HG03135 (cell line): ENCODE measurements at regions not wholly inside any gene's neighbourhood (a gene's known extent, or its start where the extent isn't known, plus 50 kb on each side); places are given as distances from the start of the nearest gene placed in this dataset.
"Not testable (repeated sequence)": the region's sequence is repeated elsewhere in the genome, so short reads cannot be mapped to it uniquely, and the experiment has no call there.

ENCODE experiments used
- ATAC-seq: cut with Tn5 transposase; IDR thresholded peaks from one replicate; pipeline ENCODE4 v1.9.1; 2021; ENCODE audit warnings: mild to moderate bottlenecking, moderate library complexity; ENCODE audit not compliant: unreplicated experiment

DNA sequence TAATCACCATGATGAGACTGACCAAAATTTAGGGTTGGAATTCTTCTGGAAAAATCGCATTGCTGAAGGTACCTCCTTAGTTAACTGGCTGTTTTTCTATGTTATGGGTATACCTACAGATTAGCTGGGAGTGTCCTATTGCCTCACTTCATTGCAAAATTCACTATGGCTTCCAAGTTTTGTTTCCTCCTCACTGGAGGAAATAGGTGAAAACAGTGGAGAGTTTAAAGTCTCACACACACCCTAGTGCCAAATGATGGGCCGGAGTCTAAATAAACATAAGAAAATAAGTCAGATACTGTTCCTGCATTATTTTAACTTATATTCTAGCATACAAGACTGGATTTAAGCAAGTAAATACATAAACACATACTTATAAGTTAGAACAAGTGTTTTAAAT is 98.2 kb downstream of the AHR start:
- no peak for ATAC-seq

DNA sequence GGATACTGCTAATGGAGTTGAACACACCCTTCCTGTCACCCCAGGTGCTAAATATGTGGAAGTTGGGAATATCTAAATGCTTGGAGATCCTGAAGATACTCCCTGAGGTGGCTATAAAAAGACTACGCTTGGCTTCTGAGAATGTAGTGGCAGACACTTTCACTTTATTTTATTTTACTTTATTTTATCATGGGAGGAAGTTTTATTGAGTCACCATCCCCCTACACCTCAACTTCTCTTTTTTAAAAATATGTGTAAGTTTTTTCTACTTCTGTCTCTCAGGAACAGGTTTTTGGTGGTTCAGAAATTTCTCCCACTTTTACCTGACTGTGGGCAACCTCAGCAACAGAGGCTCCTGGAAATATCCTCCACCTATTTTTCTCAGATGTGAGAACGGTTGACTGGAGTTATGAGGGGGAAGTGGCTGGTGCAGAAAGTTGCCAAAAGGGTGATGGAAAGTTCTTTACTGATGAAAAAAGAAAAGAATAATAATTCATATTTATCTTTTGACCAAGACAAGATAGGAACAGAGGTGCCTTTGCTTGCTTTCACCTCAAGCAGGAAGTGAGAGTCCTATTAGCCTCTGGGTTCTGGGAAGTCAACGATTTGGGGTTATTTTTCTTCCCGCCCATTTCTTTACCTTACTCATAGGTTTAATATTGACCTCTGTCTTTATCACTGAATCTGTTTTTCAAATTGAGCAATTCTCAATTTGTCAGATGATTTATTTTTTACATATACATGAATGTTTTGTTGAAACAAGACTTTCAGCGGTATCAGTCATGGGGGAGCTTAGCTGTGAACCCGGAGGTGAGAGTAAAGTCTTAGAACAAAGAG is 103.6 kb downstream of the AHR start:
- ATAC-seq, result peak; percentile 64

DNA sequence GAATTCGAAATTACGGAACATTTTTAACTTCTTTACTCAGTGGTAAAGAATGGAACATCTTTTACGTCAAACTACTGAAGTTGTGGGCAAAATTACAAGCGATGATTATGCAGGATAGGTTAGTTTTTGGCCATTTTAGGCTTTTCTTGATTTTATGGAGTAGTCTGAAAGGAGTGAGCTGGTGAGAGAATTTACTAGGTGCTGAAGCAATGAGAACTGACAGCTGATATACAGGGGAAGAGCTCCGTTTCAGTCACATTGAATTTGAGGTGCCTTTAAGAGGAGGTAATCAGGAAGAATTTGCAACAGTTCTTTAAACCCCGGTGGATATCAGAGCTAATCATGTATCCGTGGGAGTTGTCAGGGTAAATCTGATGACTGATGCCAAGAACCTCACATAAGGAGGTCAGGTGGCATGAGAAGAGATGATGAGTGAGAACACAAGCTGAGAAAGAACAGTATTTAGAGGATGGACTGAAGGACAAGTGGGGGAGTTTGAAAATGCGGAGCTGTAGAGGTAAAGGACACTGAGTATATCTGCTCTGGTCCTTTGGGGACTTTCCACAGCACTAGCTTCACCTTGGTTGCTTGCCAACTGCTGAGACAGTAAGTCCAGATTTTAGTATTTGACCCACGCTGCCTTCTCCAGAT is 104.3 kb downstream of the AHR start:
- ATAC-seq, result peak; percentile 70

DNA sequence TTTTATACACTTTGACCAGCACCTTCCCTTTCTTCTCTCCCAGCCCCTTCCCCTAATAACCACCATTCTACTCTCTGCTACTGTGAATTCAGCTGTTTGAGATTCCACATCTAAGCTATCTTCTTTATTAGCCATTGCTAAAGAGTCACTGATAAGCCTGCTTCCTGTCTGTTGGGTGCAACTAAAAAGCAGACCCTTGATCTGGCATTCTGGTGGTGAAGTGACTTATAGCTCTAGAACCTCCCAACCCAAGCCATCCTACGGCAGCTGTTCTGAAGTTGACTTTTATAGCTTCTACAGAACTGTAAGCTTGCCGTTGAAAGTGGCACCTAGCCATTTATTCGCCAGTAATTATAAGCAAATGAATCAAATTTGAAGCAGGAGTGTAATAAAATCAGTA is 105.6 kb downstream of the AHR start:
- no peak for ATAC-seq

DNA sequence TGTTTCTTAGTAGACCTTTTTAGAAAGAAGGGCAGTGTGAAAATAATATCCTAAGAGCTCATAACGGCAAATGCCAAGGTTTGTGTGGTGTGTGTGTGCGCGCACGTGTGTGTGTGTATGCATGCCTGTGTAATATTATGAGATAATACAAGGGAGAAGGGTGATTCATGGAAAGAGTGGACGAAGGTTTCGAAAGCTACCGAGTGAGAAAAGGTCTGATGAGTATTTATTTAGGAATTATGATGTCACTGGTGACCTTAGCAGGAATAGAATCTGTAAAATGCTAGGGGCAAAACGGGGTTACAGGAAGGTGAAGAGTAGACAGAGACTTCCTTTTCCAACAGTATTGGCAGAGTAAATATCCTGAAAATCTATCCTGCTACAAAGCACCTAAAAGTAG is 107.3 kb downstream of the AHR start:
- ATAC-seq, result no peak

DNA sequence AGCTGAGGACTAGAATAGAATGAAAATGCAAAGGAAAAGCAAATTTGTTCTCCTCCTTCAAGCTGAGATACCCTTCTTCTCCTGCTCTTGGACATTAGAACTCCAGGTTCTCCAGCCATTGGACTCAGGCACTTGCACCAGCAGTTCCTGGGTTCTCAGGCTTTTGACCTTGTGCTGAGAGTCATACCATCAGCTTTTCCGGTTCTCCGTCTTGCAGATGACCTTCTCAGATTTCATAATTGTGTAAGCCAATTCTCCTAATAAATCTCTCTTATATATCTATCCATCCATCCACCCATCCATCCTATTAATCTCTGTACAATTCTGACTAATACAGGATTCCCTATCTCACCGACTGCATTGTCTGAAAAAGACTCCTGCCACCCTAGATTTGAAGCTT is 108.3 kb downstream of the AHR start:
- no peak for ATAC-seq

DNA sequence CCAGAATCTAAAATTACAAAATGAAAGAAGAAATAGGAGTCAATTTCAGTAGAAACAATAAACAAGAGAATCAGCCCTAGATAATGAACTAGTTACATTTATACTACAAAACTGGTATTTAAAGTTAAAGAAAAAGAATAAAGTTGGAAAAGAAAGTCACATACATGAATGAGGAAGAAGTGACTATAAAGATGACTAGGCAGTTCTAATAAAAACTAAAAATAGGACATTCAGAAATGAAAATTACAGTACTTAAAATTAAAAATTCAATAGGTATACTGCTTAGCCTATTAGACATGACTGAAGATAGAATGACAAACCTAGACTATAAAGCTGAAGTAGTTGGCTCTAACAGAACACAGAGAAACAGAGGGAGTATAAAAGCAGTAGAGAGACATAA is 108.8 kb downstream of the AHR start:
- ATAC-seq, result no peak

DNA sequence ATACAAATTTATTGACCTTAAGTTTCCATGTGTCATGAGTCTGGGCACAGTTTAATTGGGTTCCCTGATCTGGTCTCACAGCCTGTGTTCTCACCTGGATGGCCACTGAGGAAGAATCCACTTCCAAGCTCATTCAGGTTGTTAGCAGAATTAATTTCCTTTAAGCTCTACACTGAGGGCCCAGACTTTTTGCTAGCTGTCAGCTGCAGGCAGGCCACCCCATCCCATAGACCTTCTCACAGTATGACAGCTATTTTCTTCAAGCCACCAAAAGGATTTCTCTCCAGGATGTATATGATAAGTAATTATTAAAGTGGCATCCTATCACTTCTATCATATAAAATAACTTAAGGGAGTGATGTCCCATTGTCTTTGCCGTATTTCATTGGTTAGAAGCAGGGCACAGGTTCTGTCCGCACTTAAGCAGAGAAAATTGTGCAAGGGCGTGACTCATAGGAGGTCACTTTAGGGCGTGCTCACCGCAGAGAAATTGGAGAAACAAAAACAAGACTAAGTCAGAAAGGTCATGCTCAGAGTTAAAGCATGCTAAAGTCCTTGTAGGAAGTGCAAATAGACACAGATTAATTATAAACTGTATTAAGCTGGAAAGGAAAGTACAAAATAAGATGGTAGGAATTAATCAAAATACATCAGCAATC is 109.9 kb downstream of the AHR start:
- ATAC-seq, result no peak

DNA sequence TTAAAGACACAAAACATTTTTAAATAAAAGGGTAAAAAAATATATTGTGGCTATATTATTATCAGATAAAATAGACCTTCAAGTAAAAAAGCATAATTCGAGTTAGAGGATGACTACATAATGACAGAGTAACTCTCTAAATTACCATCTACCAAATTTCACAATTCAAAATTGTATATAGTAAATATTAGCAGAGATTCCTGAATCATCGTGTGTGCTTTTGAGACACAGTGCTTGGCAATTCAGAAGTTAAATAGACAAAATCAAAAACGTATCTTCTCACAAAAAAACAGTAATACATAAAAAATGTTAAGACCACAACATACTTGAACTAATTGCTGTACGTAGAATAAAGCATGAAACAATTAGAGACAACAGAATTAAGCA is 110.4 kb downstream of the AHR start:
- no peak for ATAC-seq

DNA sequence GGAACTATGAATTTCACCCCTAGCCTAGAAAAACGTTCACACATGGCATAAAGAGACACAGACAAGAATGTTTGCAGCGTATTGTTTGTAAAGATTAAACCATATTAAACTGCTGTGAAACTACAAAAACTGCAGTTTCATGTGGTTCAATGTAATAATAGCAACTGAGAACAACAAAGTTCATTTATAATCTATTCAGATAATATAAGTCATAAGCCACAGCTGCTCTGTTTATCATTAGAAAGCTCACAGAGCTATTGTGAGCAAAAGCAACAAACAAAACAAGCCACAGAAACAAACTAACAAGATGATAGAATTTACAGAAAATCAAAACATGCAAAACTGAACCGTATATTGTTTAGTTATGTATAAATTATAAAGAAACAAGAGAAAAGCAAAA is 113.5 kb downstream of the AHR start:
- peak; percentile 88 for ATAC-seq

DNA sequence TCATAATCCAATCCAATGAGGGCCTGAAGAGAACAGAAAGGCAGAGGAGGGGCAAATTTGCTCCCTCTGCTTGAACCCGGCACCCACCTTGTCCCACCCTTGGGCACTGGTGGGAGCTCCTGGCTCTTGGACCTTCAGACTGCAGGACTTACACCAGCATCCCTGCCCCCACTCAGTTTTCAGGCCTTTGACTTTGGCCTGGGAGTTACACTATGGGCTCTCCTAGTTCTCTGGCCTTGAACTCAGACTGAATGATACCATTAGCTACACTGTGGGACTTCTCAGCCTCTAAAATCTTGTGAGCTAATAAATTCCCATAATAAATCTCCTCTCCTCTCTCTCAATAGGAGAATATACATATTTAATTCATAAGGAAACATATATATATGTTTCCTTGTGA is 114.4 kb downstream of the AHR start:
- ATAC-seq, result no peak

DNA sequence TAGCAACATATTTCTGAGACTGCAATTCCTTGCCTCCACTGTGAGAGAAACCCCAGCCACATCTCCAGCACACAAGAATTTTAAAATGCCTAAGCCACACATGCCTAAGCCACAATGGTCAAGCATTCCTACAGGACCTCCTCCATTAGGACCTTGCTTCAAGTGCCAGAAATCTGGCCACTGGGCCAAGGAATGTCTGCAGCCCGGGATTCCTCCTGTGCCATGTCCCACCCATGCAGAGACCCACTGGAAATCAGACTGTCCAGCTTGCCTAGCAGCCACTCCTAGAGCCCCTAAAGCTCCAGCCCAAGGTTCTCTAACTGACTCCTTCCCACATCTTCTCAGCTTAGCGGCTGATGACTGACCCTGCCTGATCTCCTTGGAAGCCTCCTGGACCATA is 117.5 kb downstream of the AHR start:
- no peak for ATAC-seq

DNA sequence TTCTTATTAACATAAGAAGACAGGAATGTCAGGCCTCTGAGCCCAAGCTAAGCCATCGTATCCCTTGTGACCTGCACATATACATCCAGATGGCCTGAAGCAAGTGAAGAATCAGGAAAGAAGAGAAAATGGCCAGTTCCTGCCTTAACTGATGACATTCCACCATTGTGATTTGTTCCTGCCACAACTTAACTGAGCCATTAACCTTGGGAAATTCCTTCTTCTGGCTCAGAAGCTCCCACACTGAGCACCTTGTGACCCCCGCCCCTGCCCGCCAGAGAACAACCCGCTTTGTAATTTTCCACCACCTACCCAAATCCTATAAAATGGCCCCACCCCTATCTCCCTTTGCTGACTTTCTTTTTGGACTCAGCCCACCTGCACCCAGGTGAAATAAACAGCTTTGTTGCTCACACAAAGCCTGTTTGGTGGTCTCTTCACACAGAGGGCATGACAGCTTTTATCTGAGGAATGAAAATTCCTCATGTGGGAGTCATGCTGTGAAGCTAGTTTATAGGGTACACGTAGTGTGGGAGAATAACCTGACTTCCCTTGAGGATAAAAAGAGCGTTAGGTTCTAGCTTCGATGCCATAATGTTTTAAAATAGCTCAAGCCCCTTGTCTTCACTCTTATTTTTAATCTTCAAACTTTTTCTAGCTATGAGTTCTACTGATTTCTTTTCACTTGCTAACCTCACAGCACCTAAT is 122.0 kb downstream of the AHR start:
- ATAC-seq, result not testable (repeated sequence)

DNA sequence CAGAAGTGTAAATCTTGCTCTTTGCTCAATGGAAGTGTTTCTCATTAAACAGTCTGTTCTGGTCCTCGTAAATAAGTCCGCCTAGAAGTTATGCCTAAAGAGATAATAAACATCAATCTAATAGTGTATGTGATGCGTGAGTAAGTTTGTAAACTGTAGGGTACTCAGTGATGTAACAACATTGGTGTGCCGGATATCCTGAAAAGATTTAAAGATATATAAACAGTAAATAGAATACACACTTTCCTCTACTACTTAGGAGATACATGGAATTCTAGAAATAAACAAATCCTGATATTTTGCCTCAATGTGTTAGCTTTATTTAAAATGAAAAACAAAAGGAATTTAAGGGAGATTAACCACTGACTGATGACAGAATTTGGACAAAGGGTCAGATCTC is 123.5 kb downstream of the AHR start:
- ATAC-seq, result no peak

DNA sequence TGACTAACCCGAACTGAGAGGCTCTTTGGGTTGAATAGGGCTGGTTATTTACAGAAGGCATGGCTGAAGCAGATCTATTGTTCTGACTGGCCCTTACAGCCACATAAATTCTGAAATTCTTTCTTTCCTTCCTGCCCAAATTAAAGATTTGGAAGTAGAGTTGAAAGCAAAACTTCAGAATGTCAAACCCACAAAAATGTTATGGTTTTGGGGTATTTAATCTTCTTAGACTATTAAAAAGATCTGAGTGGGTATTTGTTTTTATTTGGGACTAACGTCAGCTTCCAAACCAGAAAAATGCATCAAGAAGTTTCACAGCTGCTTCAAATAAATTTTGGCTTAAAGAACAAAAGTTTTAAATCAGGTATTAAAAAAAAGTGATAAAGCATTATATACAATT is 124.5 kb downstream of the AHR start:
- no peak for ATAC-seq

DNA sequence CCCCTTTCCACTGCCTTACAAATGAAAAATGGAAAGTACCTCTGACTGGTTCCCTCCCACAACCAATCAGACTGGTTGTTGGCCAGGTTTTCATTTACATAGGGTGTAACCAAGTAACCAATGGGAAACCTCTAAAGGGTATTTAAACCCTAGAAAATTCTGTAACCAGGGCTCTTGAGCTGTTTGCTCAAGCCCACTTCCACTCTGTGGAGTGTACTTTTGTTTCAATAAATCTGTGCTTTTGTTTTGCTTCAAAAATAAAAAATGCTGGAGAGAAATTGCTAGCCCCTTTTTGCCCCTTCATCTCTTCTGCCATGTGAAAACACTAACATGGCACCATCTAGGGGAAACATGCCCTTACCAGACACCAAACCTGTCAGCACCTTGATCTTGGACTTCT is 129.5 kb downstream of the AHR start:
- no peak for ATAC-seq

DNA sequence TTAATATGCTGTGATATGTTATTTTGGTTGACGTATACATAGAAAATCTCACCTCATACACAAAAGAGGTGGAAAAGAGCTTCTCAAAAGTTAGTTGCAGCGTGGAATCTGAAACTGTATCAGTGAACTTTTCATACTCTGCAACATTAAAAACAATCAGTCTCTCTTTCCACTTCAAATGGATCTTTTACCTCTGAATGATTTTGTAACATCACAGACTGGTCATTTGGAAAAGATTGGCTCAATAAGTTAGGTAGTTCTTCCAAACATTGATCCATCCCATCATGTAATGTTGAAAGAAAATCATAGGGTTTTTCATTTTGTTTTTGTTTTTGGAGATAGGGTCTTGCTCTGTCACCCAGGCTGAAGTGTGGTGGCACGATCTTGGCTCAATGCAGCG is 131.1 kb downstream of the AHR start:
- no peak for ATAC-seq

DNA sequence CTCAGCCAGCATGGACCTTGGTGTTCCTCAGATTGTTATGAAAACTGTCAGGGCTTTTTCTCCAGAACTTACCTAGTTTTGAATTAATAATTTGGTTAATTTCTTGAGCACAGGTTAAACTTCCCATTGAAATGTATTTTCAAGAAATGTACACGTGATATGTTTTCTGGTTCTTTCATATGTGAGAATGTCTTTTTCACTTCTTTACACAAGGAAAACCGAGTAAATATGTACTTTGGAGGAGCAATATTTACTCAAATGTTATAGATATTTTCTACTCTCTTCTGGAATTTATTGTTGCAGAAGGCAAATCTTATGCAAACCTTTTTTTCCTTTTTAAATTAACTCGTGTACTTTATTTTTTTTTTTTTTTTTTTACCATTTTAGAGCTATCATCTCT is 134.3 kb downstream of the AHR start:
- ATAC-seq, result no peak

DNA sequence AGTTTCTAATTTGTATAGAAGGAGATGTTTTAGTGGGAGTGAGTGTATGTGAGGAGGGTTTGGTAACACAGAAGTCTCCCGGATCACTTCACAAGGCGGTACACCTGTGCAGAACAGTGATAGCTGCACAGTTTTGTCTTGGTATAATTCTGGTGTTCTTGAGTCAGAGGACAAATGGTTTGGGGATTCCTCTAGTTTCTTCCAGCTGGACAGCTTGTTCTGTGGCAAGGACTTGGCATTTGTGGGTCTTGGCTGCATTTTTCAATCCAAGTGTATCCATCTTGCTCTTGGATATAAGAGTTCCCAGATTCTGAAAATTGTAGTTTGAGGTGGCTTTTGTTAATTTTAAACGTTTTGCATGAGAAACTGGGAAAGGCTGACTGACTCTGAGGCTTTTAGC is 135.7 kb downstream of the AHR start:
- ATAC-seq, result no peak

DNA sequence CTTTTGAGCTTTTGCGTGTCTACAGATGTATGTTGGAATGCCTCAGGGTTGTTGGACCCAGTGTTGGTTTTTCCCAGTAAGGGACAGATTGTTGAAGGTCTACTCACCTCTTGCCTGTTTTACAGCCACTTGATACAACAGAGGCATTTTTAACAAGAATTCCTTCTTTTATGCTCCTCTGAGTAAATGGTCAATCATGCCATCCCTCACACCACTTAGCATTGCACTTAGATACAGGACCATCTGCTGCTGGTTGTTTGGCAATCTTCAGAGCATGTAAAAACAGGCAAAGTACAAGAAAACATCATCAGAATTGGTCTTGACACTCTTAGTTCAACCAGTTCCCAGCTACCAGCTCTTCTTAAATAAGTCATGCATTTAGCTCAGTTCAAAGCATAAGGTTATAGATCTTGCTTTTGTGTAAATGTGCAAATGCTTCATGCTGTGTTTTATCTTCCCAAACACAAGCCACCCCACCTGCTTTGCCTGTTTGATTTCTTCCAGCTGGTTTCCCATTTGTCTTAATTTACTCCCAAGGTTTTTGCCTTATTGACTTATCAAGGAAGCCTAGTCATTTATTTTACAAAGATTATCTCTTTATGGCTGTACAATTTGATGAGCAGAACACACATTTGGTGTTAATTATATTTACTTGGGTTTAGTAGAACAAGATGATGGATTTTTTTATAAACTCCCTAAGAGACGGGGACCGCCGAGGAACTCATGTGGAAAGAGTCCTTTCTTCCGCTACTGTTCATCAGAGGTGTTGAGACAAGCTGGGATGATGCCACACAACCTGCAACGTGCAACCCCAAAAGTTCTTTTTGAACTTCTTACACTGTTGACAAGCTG is 136.6 kb downstream of the AHR start:
- no peak for ATAC-seq

DNA sequence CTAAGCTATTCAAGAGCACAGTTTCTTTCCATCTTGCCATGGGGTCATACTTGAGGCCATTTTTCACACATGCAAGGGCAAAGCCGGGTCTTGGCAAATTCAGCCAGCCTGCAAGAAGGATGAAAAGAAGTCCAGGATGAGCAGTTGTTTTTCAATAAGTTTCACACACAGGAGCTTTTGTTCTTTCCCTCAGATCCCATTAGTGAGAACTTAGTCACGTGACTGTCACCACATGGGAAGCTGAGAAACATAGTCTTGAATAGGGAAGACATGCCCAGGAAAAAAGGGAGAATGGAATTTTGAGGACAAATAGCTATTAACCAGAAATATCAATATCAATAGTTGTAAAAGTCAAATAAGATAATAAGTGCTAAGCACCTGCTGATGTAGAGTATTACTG is 137.7 kb downstream of the AHR start:
- no peak for ATAC-seq
